ENCODE measurements at regions not wholly inside any gene's neighbourhood (a gene's known extent, or its start where the extent isn't known, plus 50 kb on each side); places are given as distances from the start of the nearest gene placed in this dataset.
A peak's percentile ranks its signal among the peaks of the same experiment; 100 is the strongest.
"Not testable (repeated sequence)": the region's sequence is repeated elsewhere in the genome, so short reads cannot be mapped to it uniquely, and the experiment has no call there.

DNA sequence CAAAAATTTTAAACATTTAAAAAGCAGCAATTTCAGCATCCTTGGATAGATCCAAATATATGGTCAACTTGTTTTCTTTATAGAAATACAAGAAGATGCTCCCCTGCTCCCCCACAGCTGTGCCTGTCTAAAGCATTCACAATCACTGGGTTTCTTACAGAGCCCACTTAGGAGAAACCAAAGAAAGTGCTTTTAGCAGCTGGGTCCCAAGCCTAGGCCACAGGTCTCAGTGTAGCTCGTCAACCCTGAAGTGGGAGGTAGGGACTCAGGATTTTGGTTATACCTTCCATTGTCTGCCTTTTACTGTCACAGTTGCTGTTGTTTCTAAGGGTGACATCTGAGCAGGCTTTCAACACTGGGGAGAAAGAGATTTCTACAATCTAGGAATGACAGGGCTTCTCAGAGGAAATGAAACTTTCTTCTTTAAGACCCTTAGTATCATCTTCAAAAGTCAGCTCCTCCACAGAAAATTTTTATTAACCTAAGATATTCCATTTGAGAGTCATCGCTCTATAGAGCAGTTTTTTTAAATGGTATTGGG is 199.3 kb upstream of the CMC1 start:
- DNase-seq, result no peak

DNA sequence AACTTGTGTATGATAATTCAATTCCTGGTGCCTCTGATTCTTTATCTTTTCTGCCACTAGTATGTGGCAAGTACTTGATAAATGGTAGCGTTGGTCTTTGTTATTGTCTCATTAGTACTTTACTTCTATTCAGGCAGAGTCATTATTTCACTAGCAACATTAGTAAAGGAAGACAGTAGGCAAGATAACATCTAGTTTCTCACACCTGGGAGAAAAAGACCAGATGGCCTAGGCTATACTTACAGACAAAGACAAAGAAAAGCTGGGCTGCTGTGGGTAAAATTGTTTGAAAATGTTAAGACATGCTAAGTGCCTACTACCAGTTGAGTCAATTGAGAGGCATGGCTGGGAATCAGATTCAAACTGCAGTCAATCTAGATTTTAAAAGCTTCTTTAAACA is 198.7 kb upstream of the CMC1 start:
- no peak for DNase-seq

DNA sequence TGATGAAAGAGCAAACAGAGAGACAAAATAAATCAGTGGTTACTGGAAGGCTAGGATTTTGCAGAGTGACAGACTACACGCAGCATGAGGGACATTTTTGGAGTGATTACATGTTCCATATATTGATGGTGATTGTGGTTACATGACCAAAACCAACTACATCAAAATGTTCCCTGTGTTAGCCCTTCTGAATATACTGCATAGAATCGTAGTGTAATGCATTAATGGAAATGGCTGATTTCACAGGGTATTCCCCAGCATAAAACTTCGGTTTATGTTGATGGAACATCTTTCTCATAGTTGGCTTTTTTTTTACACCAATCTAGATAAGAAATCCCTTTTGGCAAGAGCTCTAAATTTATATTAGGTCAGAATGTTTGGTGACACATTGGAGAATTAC is 191.3 kb upstream of the CMC1 start:
- no peak for DNase-seq

DNA sequence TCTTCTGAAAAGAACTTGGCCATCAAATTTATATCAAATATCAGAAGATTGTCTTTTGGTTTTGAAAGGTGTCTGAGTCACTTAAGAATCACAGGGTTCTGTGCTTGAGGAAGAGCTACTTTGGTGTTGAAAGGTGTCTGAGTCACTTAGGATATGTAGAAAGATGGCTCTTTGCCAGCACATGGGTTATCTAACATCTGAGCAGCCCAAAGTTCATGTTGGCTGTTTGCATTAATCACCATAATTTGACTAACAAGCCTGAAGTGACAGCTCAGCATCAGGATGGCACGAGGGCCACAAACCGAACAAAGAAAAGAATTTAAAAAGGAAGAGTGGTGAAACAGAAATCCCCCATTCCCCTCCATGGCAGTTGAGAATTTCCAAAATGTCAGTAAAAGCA is 190.5 kb upstream of the CMC1 start:
- peak; percentile 7 for DNase-seq

GRCh38 chr3:28053759-28054158 is 187.7 kb upstream of the CMC1 start:
- DNase-seq, result no peak

- no peak for DNase-seq
These were observed 184.6 kb upstream of the CMC1 start for GRCh38 chr3:28056806-28057205.

DNA sequence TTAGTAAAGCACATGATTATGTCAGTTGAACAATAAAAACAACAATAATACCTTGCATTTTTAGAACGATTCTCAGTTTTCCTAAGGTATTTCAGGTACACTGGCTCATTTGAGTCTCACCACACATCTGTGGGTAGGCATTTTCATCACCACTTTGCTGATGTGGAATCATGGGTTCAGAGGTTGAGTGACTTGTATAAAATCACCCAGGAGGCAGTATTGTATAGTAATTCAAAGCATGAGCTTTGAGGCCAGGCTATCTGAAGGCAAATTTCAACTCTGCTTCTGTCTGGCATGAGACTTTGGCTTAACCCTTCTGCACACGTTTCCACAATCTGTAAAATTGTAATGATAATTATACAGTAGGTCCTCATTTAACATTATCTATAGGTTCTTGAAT is 183.9 kb upstream of the CMC1 start:
- DNase-seq, result no peak

- not testable (repeated sequence) for DNase-seq
These were observed 182.2 kb upstream of the CMC1 start for GRCh38 chr3:28059199-28059598.

DNA sequence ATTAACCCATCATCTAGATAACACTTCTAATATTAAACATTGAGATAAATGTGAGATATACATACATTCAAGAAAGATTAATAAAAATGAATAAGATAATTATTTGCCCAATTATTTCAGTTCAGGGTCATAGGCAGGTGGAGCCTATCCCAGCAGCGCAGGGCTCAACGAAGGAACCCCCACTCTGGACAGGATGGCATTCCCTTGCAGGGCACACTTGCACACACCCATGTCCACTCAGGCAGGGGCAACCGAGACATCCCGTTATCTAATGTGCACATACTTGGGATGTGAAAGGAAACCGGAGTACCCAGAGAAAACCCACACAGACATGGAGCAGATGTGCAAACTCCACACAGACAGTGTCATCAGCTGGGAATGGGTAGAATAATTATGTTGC is 175.4 kb upstream of the CMC1 start:
- DNase-seq, result no peak

DNA sequence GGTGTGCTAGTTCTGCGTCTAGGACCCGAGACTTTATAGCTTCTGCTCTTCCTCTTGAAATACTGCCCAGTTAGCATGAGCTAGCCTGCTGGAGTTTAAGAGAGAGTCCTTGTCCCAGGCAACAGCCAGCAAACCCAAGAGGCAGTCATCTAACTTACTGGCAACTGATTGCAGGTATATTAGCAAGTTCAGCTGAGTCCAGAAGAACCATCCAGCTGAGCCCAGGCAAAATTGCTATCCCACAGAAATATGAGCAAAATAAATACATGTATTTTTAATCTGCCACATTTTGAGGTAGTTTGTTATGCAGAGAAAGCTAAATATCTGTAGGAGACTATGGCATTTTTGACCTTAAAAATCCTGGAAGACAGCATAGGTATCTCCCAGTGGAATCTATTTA is 174.4 kb upstream of the CMC1 start:
- DNase-seq, result no peak

GRCh38 chr3:28068342-28068741 is 173.1 kb upstream of the CMC1 start:
- DNase-seq, result no peak

DNA sequence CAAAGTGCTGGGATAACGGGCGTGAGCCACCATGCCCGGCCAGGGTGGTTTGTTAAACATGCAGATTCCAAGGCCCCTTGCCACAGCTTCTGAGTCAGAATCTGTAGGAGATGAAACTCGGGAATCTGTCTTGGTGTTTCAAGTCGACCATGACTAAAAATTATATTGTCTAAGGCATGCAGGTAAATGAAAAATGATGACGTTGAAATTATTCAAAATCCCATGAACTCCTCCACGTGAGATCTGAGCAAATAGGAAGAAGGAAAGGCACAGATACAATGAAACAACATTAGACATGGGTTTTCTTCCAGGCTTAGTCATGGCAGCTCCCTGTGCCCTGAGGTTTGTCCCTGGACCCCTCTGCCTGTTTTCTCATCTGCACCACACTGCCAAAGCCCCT is 172.0 kb upstream of the CMC1 start:
- DNase-seq, result no peak

DNA sequence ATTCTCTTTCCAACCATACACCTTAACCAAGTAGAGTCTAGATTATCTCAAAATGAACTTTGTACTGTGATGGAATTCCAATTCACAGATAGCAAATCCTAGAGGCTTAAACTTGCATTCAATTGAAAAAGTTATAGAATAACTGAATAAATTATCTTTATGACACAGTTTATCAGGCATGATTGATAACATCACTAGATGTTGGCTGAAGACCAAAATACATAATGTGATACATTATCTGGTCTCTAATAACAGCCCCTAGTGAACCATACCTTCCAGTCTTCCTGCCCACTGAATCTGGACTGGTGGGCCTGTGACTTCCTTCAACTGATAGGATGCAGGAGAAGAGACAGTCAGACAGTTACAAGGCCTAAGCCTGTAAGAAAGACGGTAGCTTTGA is 165.2 kb upstream of the CMC1 start:
- no peak for DNase-seq

DNA sequence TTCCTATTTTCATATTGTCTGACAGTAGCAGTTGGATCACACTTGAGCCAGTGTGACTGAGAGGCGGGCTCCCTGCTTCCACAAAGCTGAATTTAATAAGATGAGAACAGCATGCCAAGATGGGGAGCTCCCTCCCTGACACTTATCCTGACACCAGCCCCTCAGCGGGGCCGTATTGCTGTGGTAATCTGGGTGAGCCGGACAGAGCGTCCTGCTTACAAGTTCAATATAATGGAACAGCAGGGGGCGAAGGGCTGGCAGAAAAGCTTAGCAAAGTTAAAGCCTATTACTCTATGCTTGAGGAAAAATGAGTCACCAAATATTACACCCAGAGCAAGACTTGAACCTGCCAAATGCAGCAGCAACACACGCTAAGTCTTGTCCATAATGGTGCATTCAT is 163.8 kb upstream of the CMC1 start:
- DNase-seq, result peak; percentile 1

- no peak for DNase-seq
These were observed 162.9 kb upstream of the CMC1 start for GRCh38 chr3:28078536-28078935.

GRCh38 chr3:28080716-28081115 is 160.7 kb upstream of the CMC1 start:
- no peak for DNase-seq

DNA sequence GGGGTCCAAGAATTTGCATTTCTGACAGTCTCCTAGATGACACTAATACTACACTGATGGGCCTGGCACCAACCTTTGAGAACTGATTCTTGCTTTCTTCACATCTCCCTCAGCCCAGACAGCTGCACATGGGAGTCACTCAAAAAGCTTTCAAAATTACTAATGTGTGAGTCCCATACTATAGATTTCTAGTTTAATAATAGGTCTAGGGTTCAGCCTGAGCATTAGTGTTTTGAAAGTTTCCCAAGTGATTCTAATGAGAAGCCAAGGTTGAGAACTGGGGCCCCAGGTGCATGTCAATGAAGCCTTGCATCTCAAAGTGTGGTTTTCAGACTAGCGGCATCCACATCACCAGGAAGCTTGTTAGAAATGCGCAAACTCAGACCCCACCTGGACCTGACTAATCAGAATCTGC is 159.9 kb upstream of the CMC1 start:
- DNase-seq, result no peak

GRCh38 chr3:28087591-28087990 is 153.8 kb upstream of the CMC1 start:
- no peak for DNase-seq

DNA sequence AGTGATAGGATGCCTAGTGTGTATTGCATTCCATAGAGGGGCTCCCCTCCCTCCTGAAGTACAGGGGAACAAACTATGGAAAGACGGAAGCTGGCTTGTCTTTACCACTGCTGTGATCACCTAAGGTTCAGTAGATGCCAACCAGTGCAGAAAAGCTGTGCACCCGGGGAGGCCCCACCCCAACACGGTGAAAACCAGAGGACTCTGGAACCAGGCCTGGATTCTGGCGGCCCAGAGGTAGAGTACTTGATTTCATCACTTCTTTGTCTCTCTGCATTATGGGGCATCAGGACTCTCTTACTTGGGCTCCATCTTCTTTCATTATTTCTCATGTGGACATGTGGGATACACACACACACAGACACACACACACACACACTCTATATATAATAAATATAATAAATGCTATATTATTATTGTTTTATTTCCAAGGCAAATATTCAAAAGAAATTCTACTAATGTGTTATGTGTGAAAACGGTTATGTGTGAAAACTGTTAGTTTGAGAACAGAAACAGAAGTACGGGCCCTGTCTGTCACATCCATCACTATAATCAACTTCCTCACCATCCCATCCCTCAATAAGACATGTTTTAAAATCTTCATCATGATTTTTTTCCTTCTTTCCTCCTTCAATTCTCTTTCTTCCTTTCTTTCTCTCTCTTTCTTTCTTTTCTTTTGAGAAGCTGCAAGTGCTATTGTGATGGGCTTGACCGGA is 152.4 kb upstream of the CMC1 start:
- DNase-seq, result no peak

DNA sequence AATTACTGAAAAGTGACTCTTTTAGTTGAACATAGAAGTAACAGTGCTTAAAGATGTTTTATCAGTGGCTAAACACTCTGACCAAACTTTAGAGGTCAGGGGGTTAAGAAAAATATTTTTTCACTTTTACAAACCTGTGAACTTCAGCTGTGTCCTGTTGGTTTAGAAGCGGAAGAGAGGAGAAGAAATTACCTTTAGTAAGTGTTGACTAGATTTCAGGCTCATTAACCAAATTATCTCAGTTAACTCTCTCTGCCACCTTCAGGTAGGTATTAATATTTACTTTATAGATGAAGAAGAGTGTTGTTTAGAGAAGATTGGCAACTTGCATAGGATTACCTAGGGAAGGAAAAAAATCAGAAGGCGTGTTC is 151.9 kb upstream of the CMC1 start:
- DNase-seq, result no peak

- no peak for DNase-seq
These were observed 142.1 kb upstream of the CMC1 start for GRCh38 chr3:28099296-28099695.

DNA sequence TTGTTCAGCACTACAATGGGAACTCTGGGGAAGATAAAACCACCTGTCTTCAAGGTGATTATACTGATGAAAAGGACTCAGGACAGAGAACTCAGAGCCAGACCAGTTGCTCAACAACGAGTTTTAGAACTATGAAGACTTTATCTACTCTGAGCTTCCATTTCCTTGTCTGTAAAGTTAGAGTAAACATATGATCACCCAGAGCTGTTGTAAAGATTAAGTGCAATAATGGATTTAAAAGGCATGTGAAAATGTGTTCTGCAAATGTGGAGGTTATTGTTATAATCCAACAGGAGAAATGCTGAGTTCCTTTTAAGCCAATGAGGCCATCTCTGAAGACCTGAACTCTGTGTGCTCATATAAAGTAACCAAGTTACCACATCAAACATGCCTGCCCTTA is 139.7 kb upstream of the CMC1 start:
- no peak for DNase-seq

GRCh38 chr3:28103861-28104260 is 137.6 kb upstream of the CMC1 start:
- no peak for DNase-seq

- no peak for DNase-seq
These were observed 136.4 kb upstream of the CMC1 start for GRCh38 chr3:28104896-28105534.

DNA sequence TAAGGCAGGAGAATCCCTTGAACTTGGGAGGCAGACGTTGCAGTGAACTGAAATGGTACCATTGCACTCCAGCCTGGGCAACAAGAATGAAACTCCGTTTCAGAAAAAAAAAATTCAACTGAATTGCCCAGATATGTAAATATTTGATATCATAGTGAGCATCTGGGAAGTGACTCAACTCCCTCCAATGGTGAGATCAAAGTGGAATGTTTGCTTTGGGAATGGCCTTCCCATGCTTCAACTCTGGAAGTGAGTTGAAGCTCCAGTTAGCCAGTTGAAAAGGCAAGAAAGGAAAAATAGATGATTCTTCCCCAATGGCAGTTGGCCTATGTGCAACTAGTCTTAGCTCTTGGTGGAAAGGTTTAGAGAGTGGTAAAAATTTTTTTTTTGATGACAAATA is 131.6 kb upstream of the CMC1 start:
- DNase-seq, result no peak
